ENCODE measurements at regions not wholly inside any gene's neighbourhood (a gene's known extent, or its start where the extent isn't known, plus 50 kb on each side); places are given as distances from the start of the nearest gene placed in this dataset.

DNA sequence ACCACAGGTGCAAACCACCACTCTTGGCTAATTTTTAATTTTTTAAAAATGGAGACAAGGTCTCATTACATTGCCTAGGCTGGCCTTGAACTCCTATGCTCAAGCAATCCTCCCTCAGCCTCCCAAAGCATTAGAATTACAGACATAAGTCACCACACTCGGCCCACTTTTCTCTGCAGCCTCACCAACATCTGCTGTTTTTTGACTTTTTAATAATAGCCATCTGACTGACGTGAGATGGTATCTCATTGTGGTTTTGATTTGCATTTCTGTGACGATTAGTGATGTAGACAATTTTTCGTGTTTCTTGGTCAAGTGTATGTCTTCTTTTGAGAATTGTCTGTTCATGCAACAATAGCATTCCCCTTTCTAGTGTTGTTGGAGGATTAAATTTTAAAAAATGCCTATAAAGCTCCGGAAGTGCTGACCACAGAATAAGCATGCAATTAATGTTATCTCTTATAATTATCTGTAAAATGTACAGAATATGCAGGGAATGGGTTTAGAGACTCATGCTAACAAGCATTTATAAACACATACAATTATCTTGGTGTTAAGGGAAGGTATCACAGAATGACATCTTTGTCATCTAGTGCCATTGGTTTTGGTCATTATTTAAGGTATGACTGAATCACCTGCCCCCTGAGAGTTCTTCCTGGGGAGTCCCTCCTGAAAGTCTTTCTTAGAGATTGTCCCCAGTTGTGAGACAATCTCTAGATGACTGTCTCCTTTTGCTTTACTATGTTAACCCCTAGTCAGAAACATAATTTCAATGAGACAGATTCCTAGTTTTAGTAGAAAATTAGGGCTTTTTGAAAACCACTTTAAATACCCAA, 118.5 kb upstream of the SERTM1 start:
- Histone ChIP-seq H3K9me3 (no peaks in the 10 kb centered on the region), H3K27ac (no peak overlapping the region), H3K4me3 (no peak overlapping the region), H3K36me3 (no peaks in the 10 kb centered on the region), H3K4me1 (no peaks in the 10 kb centered on the region), H3K27me3 (no peaks in the 10 kb centered on the region)
- intact Hi-C loops (cut with DNase I), result no loop called here
- no peak for ATAC-seq
- no peak for DNase-seq
- TF ChIP-seq, protein P1, sequence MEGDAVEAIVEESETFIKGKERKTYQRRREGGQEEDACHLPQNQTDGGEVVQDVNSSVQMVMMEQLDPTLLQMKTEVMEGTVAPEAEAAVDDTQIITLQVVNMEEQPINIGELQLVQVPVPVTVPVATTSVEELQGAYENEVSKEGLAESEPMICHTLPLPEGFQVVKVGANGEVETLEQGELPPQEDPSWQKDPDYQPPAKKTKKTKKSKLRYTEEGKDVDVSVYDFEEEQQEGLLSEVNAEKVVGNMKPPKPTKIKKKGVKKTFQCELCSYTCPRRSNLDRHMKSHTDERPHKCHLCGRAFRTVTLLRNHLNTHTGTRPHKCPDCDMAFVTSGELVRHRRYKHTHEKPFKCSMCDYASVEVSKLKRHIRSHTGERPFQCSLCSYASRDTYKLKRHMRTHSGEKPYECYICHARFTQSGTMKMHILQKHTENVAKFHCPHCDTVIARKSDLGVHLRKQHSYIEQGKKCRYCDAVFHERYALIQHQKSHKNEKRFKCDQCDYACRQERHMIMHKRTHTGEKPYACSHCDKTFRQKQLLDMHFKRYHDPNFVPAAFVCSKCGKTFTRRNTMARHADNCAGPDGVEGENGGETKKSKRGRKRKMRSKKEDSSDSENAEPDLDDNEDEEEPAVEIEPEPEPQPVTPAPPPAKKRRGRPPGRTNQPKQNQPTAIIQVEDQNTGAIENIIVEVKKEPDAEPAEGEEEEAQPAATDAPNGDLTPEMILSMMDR (IDR thresholded peaks at IDR 0.05), result no peak

DNA sequence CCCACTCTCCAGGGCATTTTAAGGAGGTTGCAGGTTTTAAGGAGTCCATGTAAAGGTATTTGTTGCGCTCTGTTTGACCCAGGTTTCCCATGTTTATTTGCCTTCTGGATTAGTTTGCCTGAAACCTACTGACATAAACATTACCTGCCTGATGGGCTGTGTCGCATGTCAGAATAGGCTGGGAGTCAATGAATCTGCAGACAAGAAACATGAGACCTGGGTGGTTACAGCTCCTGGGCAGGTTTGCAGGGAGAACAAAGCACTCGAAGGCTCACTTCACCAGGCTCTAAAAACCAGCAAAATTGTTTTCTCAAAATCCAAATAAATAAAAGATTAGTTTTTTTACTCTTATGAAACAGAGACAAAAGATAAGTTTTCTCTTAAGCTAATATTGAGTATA, 114.4 kb upstream of the SERTM1 start:
- intact Hi-C loops (cut with DNase I), result no loop called here
- Histone ChIP-seq H3K27me3 (no peaks in the 10 kb centered on the region), H3K4me1 (no peaks in the 10 kb centered on the region), H3K36me3 (no peaks in the 10 kb centered on the region), H3K9me3 (no peaks in the 10 kb centered on the region), H3K27ac (no peak overlapping the region), H3K4me3 (no peak overlapping the region)
- TF ChIP-seq, protein P1 (IDR thresholded peaks at IDR 0.05), result no peak
- ATAC-seq, result no peak
- no peak for DNase-seq

DNA sequence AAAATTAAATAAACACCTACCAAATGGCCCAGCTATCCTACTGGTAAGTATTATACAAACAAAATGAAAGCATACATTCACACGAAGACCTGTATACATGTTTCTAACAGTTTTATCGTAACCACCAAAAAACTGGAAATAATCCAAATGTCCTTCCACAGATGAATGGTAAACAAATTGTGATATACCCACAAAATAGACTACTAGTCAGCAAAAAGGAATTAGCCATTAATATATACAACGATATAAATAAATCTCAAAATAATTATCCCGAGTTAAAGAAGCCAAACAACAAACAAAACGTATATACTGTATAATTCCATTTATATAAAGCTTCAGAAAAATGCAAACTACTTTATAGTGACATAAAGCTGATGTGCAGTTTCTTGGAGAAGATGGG, 106.3 kb upstream of the SERTM1 start:
- intact Hi-C loops (cut with DNase I), result no loop called here
- H3K4me1 ChIP-seq, result no peaks in the 10 kb centered on the region
- H3K36me3 ChIP-seq, result no peaks in the 10 kb centered on the region
- no peaks in the 10 kb centered on the region for H3K9me3 ChIP-seq
- H3K27me3 ChIP-seq, result no peaks in the 10 kb centered on the region
- TF ChIP-seq, protein P1 (IDR thresholded peaks at IDR 0.05), result no peak
- no peak overlapping the region for H3K27ac ChIP-seq
- DNase-seq (no peak), ATAC-seq (no peak)
- H3K4me3 ChIP-seq, result no peak overlapping the region

DNA sequence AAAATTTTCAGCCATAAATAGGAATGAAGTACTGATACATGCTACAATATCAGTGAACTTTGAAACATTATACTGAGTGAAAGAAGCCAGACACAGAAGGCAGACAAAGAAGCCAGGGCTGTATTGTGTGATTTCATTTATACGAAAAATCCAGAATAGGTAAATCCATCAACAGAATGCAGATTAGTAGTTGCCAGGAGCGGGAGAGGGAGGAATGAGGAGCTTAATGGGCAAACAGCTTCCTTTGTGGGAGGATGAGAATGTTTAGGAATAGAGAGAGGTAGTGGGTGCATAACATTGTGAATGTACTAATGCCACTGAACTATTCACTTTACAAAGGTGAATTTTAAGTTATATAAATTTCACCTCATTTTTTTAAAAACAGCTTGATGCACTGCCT, 103.3 kb upstream of the SERTM1 start:
- intact Hi-C loops (cut with DNase I), result no loop called here
- Histone ChIP-seq H3K4me1 (no peaks in the 10 kb centered on the region), H3K36me3 (no peaks in the 10 kb centered on the region), H3K27me3 (no peaks in the 10 kb centered on the region), H3K4me3 (no peak overlapping the region), H3K27ac (no peak overlapping the region), H3K9me3 (no peaks in the 10 kb centered on the region)
- DNase-seq, result no peak
- TF ChIP-seq, protein P1 (IDR thresholded peaks at IDR 0.05), result no peak
- ATAC-seq, result no peak

DNA sequence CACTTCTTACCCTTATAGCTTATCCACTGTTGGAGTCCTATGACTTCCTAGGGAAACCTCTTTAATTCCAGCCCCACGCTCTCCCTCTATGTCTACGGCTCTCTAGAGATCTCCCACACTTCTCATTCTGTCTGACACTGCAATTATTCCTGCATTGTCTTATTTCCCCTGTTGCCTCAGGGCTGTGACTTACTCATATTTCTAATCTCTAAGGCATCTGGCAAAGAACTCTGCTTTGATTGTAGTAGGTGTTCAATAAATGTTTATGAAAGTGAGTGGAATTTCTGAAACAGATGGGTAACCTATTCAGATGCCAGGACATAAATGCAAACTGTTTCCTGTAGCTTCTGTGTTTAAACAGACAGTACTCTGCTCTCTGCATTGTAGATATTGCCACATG, 102.4 kb upstream of the SERTM1 start:
- no peak for DNase-seq
- Histone ChIP-seq H3K4me1 (no peaks in the 10 kb centered on the region), H3K36me3 (no peaks in the 10 kb centered on the region), H3K4me3 (no peak overlapping the region), H3K9me3 (no peaks in the 10 kb centered on the region), H3K27me3 (no peaks in the 10 kb centered on the region), H3K27ac (no peak overlapping the region)
- no peak for ATAC-seq
- intact Hi-C loops (cut with DNase I), result no loop called here
- TF ChIP-seq, protein P1 (IDR thresholded peaks at IDR 0.05), result no peak

Data from left lung (tissue), 4 donors.